HG03175 (cell line): ENCODE measurements at regions not wholly inside any gene's neighbourhood (a gene's known extent, or its start where the extent isn't known, plus 50 kb on each side); places are given as distances from the start of the nearest gene placed in this dataset.

Source experiments
- ATAC-seq: cut with Tn5 transposase; IDR thresholded peaks from one replicate; pipeline ENCODE4 v1.9.1; 2021; ENCODE audit warnings: mild to moderate bottlenecking, moderate library complexity; ENCODE audit not compliant: unreplicated experiment

DNA sequence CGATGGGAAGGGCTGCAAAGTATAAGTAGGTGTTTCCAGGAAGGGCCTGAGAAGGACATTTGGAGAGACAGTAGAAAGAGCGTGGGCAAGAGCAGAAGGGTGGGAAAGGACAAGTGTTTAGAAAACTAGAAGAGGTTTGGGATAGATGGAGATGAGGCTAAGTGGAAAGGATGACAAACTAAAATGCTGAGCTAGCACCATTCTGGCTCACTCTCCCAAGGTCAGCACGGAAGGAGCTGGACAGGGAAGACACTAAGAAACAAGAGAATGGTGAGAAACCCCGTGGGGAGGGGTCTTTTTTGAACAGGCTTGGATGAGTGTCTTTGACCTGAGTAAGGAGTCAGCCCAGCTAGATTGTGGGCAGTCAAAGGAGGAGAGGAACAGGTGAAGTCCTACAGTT lies 286.0 kb downstream of the CDK5RAP2 start:
- ATAC-seq = no peak

DNA sequence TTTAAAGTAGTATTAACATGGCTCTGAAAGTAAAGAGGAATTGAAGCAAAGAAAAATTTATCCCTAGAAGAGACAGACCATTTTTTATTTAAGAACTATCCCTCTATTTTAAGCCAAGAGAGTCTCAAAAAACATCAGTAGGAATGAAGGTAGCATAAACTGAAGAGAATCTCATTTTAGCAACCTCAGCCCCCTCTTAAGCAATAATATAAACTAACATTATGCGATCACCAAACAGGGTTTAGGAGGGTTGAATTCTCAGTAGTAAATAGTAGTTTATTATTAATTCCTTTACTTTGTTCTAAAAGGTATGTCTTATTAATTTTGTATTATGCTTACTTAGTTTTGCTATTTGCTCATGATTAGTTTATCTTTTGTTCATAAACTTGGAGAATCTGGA lies 287.4 kb downstream of the CDK5RAP2 start:
- ATAC-seq = no peak

DNA sequence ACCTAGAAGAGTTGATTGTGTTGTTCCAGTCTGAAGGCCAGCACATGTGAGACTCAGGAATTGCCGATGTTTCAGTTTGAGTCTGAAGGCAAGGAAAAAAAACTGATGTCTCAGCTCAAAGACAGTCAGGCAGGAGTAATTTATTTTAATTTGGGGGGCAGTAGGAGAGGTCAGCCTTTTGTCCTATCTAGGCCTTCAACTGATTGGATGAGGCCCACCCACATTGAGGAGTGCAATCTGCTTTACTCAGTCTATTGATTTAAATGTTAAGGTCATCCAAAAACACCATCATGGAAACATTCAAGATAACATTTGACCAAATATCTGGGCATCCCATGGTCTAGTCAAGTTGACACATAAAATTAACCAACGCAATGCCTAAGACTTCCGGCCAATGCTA lies 288.9 kb downstream of the CDK5RAP2 start:
- ATAC-seq = no peak

DNA sequence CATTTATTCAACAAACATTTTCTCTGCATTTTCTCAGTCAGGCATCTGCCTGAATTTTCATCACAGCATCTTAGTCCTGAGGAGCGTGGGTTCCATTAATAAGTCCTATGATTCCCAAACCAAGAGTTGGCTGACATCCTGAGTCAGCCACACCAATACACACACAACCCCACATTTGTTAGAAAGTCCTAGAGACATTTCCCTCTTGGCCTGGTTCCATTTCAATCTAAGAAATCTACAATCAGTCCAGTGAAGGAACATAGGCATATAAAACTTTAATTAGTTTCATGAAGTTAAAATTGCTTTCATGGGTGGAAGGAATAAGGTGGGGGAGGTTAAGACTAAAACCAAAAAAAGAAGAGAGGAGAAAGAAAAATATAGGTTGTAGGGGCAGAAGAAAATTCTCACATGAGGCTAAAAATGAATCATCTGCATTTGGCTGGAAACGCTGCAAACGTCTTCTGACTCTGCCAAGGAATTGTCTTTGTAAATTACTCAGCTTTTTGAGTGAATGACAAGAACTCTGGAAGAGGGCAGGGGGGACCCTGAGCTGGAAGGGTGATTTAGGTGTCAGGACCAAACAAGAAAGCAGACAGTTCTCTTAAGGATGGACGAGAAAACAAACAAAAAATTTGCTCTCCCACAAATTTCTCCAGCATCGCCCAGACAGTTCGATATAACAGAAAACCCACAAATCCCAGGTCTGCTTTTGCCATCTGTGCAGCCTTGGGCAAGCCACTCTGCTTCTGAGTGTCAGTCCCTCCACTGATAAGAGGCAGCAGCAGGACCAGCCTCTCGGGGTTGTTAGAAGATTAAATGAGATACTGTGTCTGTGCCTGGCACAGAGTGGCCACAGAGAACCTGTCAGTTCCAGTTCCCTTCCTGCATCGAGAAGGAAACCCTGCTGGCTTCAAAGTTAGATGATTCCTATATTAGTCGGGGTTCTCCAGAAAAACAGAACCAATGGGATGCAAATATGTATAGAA lies 289.7 kb downstream of the CDK5RAP2 start:
- ATAC-seq = no peak

DNA sequence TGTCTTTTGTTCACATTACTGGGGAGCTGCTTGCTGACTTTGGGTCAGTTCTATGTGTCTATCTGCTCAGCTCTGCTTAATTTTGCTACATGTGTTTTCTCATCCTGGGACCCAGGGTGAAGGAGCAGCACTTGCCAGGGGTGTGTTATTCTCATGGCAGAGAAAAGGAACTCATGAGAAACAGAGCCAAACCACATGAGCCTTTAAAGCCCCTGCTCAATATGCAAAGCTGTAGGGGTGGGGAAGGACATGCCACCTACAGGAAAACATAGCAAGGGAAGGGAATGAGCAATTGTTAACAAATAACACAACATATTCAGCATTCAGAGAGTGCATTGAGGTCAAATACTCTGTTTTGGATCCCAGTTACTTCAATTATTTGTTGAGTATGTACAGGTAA lies 290.9 kb downstream of the CDK5RAP2 start:
- no peak for ATAC-seq

DNA sequence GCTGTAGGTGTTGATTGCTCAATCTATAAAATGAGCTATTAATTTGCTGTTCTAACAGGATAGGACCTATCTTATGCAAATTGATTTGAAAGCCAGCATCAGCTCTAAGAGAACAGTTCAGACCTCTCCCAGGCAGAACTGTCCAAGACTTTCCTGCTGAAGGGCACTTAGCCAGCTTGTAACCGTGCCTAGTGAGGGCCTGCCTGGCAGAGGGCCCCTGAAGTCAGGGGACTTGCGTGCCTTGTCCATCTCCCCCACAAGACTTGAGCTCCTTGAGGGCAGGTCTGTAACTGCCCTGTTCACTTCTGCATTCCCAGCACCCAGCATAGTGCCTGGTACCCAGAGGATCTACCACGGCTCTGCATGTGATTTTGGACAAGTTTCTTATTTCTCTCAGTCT lies 293.4 kb downstream of the CDK5RAP2 start:
- ATAC-seq = no peak

DNA sequence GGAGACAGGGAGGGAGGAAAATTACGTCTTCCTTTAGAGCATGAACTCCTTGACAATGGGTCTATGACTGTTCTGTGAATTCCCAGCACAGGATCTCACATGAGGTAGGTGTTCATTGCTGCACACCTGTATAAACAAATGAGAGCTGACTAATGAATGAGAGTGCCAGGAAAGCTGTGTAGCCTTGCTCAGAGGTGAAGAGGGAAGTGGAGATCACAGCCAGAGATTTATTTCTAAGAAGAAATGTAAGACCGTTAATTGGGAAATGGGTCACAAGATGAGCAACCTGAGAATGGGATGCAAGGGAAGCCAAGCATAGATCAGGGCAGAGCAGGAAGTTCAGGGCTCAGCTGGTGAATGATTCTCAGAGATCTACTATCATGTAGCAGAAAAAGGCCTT lies 295.1 kb downstream of the CDK5RAP2 start:
- ATAC-seq = no peak

DNA sequence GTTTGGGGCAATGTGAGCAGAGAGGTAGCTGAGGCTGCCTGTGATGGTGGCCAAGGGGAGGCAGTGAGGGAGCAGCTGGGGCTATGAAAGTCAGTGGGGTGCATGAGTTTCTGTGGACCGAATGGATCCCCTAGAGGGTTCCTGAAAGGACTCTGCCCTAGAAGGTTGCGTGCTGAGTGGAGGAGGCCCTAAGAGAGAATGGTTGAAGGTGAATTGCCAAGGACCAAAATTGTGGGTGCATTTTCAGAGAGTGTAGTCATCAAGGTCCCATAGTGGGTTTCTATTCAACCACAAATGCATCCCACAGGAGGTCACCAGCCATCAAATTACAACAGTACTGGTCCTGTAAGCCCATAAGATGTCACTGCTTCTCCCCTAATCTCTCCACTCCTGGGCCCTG lies 298.3 kb downstream of the CDK5RAP2 start:
- no peak for ATAC-seq

DNA sequence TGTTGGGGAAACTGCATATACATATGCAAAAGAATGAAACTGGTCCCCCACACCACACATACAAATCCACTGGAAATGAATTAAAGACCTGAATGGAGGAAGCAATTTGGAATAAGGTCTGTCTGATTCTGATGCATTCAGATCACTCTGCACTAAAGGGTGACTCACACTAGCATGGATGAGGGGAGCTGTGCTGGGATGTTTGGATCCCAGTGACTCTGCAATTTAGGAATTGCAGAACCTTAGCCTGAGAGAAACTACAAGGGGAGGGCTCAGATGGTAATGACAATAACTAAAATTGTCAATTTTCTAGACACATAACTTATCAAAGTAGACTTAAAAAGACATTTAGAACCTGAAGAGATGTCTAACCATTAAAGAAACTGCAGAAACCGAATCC lies 312.0 kb downstream of the CDK5RAP2 start:
- no peak for ATAC-seq

DNA sequence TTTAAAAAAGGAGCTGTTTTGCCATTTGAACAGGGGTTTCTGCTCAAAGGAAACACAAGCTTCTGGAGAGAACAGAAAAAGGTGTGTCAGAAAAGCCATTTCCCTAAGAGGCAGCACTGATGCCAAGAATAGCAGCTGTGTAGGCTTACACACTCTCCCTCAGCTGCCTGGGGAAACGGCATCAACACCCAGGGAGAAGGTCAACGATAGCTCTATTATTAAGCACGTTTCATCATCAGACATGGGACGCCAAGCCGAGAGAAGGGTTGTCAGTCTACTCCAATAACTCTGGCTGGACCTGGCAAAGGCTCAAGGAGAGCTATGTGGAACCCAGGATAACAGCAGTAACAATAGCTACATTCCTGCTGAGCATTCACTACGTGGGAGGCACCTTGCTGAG lies 314.2 kb downstream of the CDK5RAP2 start:
- no peak for ATAC-seq

DNA sequence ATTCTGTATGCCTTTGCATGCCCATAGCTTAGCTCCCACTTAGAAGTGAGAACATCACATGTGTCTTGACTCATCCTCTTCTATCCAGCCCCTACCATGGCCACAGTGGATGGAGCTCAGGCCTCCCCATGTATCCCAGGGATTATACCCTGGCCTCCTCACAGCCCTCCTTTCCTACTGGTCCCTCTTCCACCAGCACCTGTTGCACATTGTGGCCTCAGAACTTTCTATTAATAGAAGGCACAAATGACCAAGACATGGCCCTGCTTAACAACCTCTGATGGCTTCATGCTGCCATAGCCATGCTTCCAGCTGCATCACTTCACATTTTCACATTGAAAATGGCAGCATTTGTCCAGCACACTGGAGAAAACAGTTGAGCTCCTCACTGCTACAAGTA lies 315.4 kb downstream of the CDK5RAP2 start:
- ATAC-seq = no peak

DNA sequence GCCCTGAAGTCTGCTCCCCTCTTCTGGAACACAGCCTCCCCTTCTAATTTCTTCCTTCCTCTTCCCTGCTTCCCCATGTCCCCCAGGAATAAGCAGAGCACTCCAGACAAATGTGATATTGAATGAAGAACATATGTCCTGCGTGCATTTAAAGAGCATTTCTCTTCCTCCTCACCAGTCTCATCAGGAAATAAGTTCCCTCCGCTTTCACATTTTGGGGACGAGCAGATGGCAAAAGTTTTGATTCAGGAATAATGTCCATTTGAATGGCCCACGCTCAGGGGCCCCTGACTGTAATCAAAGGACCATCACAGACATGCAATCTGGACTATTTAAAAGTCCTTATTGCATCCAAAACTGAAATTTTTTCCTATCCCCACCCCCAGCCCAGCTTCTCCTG lies 316.1 kb downstream of the CDK5RAP2 start:
- no peak for ATAC-seq

DNA sequence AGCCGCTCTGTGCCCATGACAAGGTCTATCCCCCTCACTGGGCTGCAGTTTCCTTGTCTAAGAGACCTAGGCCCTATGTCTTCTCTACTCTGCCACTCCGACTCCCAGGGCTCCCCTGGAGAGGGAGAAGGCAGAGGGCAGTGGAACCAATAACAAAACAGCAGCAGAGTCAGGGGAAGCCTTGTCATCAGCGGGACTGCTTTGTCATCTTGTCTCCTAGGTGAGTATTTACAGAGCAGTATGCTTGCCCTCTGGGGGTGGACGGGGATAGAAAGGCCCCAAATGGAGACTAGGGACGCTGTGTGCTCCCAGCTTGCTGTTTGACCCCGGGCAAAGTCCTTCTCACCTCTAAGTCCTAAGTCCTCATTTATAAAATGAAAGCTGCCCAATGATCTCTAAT lies 318.5 kb downstream of the CDK5RAP2 start:
- no peak for ATAC-seq

DNA sequence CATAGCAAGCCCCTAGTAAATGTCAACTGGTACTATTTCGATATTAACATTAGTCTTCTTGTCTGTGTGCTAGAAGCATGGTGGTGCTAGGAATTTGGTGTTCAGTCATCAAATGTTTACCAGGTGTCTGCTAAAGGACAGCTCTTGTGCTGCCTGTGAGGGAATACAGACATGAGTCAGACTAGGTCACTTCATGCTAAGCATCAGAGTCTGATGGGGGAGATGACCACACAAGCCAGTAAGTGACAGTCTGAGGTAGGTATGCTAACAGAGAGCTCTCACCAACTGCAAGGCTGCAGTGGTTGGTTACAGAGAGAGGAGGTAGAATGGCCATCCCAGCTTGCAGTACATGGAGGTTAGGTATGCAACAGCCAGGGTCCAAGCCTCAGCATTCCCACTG lies 320.9 kb downstream of the CDK5RAP2 start:
- ATAC-seq = no peak

DNA sequence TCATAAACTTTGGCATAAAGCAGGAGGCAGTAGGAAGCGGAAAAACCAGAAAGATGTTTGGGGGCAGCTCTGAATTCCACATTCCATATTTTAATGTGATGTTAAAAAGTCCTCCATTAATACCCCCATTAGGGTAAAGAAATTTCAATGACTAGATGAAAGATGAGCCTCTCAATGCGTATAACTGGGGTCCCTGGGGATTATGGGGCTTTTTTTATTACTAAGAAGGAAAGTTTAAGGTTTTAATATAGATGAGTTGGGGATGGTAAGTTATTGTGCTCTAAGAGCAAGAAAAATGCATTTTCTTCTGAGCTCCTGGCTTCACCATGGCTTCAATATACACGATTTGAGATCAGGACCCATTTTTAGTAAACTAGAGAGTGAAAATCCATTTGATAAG lies 321.9 kb downstream of the CDK5RAP2 start:
- no peak for ATAC-seq

DNA sequence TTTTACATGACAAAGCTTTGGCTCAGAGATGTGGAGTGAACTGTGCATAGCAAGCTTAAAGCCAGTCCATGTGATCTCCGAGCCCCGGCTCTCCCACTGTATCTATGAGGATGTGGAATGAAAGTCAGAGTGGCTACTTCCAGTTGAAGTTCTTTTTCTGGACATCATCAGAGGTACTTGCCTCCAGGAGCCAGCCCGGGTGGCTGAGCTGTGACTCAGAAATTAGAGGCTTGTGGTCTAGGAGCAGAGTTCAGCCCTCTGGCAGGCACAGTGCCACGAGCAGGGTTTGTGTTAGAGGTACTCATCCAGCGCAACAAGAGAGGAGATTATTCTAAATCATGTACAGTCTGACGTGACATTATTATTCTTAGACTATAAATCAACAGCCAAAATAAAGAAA lies 322.5 kb downstream of the CDK5RAP2 start:
- no peak for ATAC-seq

DNA sequence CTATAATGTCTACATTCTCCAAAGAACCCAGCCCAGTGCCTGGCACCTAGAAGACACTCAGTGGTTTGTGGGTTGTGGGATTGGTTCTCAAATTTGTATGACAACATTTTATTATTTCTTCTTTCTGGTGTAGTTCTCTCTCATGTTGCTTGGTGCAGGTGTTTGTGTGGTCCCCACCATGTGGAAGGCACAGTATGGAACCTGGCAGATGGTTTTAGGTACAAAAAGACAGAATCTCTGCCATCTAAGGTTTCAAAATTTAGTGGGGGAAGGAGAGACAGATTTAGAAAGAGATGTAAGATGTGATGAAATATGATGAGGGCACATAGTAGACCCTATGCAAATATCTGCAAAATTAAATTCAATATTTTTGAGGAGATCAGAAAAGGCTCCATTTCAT lies 323.8 kb downstream of the CDK5RAP2 start:
- no peak for ATAC-seq

DNA sequence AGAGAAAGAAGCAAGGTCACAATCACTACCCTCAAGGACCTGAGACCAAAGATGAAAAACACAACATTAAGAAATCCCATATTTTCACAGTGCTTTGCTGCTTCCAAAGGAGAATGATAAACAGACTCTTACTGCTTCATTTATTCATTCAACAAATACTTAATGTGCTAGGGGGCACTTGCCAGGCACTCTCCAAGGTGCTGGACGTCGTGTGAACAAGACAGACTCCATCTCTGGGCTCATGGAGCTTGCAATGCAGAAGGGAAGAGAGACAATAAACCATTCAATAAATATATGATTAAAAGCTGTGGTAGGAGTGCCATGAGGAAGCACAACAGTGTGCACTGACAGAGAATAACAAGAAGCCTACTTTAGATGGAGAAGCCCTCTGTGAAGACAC lies 327.7 kb downstream of the CDK5RAP2 start:
- no peak for ATAC-seq

DNA sequence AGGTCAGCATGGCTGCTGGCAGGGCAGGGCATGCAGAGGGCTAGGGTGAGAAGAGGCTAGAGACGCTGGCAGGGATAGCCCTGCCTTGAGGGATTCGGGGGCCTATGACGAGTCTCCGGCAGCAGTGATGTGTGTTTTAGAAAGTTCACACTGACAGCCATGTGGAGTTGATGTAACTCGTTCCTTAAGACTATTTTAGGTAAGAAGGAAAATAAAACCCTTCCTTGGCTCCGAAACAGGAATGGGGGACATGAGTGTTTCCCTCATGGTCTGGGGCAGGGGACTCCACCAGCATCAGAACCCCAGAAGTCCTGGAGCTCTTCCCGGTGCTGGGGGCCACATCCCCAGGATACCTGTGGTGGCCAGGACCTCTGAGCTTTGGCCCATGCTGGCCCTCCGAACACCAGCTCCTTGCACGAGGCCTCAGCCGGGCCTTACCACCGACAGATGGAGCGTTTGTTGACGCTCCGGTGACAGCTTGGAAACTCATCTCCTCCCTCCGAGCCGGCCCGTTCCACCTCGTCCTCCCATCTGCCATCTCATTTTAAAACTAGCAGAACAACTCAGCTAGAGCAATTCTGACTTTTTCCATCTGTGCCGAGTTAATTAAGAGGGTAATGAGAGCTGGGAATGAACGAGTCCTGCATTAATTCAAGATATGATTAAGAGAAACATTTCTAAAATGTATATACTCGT lies 337.7 kb downstream of the CDK5RAP2 start:
- no peak for ATAC-seq

DNA sequence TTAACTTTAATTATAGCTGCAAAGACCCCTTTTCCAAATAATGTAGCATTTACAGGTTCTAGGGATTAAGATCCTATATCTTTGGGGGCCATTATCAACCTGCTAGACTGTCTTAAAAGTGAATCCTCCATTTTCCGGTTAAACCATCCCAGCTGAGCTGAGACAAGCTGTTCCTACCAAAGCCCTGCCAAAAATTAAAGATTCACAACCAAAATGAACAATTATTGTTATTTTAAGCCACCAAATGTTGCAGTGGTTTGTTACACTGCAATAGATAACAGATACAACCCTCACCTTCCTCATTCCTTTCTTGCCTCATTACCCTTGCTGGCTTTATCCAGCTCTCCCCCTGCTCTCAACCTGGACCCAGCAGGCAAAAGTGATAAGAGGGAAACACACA lies 343.4 kb downstream of the CDK5RAP2 start:
- ATAC-seq = no peak

DNA sequence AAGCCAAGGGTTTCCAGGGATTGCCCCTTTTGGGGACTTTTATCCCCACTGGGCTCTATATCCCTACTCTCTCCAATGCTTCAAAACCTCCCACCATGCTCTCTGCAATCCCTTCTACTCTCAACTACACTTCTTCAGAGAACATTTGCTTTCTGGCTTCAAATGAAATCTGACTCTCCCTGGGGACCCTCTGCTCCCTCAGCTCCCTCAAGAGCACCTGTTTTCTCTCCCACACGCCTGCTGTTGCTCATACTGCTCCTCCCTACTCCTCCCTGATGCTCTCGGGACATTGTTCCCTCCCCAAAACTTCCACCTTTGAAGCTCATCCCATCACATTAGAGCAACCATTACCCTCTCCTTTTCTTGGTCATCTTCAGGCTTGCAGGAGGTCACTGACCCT lies 344.9 kb downstream of the CDK5RAP2 start:
- ATAC-seq = no peak

DNA sequence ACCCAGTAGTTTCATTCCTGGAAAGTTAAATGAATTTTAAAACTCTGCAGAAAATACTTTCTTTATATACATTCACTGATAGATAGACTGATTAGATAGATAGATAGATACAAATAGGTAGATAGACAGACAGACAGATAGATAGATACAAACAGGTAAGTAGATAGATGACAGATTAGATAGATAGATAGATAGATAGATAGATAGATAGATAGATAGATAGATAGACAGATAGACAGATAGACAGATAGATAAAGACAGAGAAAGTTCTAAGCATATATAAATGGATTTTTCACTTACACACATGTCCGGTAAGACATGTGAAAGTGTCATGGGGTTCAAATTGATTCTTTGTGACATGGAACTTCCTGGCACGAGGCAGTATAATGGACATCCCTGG lies 349.7 kb downstream of the CDK5RAP2 start:
- ATAC-seq = no peak
